Activated T-helper 1 cell treated with Interleukin-2 at 50 U/mL for 16 hours (primary cell): ENCODE measurements at regions not wholly inside any gene's neighbourhood (a gene's known extent, or its start where the extent isn't known, plus 50 kb on each side); places are given as distances from the start of the nearest gene placed in this dataset.
"Not testable (repeated sequence)": the region's sequence is repeated elsewhere in the genome, so short reads cannot be mapped to it uniquely, and the experiment has no call there.

Experiments
- DNase-seq: peaks from one replicate; pipeline ENCODE4 v3.0.0-alpha.2; 2020; ENCODE audit warnings: low read depth

DNA sequence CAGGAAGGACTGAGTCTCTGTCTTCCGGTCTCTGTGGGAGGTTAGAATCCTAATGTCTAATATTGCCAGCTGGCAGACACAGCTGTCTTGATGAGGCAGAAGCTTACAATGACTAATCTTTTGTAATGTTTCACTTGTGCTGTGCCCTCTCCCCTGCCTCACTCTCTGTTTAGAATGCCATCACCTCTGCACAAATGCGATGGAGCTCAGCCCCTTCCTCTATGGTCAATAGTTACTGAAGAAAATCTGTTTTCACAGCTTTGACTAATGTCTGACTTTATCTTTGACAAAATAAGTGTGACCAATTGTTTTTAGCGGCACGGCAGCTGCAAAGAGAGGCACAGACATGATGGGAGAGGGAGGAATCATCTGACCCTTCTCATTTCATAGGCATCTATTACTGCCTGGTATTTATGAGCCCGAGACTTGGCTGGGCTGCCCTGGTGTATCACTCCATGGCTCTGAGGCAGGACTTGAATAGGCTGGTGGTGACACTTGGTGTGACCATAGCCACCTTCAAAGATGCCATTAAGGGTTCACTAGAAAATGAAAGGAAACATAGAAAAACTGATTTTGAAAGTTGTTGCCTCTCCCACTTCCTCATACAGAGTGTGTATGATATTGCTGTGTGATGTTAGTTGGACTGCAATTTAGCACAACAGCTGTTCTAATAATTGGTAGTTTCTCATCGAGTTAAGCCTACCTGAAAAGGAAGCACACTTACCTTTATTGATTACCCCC lies 163.2 kb upstream of the NBPF11 start:
- DNase-seq = no peak

DNA sequence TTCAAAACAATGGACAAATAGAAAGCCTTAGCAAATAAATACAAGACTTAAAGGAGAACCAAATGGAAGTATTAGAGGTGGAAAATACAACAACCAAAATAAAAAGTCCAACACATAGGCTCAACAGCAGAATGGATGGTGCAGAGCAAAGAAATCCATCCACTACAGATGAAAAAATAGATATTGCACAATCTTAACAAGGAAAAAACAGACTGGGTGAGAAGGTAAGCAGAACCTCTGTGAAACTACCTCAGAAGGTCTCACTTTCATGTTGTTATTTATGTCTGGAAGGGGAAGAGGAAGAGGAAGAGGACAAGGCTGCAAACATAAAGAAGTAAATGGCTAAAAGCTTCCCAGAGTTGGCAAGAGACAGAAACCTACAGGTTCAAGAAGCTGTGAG lies 158.7 kb upstream of the NBPF11 start:
- DNase-seq = no peak

DNA sequence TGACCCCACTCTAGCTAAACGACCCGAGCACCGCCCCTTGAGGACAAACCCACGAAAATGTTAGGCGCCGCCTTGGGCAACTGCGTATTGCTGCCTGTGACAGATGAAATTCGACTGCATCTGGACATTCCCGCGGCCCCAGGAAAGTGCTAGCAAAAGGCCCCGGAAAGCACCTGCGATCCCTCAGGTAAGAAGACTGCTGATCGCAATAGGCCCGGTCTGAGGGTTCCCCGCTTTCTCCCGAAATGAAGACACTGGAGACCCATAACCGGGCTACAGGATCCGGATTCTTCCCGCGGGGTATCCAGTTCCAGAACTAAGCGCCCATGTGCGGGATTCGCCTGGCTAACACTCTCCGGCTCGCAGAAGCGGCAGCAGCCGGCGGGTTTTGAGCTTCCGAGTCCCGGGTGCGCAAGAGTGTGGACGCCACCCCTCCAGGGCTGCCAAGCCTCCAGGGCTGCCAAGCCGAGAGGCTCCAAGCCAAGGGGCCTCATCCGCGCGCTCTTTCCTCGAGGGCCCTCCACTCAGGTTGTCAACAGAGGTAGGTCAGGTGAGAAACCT lies 157.9 kb upstream of the NBPF11 start:
- no peak for DNase-seq

DNA sequence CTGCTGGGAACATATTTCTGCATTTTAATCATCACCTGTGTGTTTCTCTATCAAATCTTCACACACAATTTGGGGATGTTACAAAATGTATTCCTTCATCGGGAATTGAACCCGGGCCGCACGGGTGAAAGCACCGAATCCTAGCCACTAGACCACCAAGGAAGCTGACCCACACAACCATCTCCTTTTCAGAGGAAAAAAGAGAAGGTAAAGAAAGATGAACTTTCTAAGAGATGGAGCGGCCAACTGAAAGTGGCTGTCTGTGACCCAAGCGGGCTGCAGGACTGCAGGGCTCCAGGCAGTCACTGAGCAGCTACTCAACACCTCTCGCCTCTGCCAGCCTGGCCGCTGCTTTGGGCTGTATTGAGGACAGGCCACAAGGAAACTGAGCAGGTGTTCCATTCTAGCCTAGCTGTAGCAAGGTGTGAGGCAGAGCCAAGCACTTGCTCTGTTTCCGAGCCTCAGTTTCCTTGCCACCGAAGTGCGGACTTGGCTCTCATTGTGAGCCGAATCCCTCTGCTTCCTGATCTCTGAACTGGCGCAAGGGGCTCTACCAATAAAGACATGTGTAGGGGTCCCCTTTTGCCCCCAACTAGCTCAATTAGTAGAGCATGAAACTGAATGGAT lies 156.9 kb upstream of the NBPF11 start:
- no peak for DNase-seq

DNA sequence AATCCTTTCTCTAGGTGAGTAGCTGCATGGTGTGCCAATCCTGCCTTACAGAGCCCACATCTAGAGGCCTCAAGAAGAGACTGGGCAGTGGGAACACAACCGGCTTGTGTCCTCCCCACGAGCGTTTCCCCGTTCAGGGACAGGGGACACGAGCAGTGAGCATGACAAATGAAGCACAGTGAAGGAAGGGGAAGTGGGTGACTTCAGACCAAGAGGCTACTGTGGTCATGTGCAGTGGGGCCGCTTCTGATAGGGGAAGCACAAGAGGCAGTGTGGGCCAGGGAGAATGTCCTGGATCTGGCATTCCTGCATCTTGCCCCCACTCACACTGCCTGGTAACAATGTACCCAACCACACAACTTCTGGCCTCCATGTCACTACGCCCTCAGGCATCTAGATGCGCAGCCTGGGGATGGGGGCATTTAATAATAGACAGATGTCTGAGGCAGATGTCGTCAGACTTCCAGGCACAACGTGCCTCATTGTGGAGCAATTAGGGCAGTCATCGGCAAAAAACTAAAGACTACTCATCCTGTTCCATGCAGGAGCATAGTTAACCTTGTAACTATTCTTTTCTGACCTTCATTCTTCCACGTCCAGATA lies 155.6 kb upstream of the NBPF11 start:
- DNase-seq = no peak

DNA sequence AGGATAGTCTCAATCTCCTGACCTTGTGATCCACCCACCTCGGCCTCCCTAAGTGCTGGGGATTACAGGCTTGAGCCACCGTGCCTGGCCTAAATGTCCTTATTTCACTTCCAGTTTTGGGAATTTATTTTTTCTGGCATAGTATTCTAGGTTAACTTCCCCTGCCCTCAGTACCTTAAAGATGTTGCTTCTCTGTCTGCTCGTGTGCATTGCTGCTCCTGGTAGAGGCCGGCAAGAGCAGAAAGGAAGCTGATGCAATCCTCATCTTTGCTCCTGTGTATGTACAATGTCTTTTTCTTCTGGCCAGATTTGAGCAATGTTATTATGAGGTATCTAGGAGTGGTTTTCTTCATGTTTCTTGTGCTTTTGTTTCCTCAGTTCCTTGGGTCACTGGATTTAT lies 152.9 kb upstream of the NBPF11 start:
- not testable (repeated sequence) for DNase-seq

DNA sequence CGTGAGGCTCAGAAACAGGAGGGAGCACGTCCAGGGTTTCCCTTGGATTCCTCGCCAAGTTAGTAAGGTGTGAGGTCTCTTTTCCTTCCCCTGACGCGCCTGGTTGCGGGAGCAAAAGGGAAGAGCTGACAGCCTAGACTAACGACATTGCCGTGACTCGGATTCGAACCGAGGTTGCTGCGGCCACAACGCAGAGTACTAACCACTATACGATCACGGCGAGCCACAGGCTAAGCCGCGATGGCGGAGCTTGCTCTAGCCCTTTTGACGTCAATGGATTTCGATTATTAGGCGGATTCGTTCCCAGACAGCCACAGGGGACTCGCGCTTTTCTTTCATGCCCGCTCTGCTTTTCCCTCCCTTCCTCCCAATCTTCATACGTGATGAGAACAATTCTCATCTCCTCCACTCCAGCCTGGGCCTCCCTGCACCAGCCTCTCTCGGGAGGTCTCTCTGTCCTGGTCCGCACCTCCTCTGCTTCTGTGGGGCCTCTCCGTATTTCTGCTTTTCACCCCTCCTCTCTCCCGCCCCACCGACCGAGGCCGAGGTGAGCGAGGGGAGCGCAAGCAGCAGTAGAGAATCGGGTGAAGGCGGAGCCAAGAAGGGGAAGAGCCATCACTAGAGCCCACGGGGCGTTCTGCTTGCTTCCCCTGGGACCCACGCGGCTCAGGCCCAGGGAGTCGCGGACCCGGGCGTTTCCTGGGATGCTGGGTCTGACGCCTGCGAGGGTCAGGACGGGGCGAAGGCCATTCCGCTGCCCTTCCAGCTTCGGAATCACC lies 150.7 kb upstream of the NBPF11 start:
- DNase-seq = peak; percentile 35

DNA sequence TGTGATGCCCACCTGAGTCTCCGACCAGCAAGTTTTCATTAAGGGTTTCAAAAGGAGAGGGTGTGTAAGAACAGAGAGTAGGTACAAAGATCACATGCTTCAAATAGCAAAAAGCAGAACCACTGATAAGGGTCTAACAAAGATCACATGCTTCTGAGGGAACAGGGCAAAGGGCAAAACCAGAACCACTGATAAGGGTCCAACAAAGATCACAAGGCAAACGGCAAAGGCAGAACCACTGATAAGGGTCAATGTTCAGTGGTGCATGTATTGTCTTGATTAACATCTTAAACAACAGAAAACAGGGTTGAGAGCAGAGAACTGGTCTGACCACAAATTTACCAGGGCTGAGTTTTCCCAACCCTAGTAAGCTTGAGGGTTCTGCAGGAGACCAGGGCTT lies 145.8 kb upstream of the NBPF11 start:
- DNase-seq = not testable (repeated sequence)

DNA sequence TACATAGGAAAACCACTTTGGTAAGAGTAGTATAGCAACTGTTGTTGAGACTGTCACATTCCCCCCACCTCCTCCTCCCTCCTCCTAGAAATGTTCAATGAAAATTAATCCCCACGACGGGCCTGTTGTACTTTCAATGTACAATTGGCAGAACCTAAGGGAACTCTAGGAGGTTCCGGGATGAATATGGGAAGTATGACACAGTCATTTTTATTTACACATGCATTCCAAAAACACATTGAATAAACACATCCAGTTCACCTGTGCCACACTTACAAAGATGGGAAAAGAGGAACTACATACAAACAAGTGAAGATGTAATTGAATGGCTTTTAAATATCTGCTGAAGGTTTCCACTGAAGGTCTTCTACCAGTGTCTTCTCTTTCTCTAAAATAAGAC lies 144.4 kb upstream of the NBPF11 start:
- DNase-seq = no peak

DNA sequence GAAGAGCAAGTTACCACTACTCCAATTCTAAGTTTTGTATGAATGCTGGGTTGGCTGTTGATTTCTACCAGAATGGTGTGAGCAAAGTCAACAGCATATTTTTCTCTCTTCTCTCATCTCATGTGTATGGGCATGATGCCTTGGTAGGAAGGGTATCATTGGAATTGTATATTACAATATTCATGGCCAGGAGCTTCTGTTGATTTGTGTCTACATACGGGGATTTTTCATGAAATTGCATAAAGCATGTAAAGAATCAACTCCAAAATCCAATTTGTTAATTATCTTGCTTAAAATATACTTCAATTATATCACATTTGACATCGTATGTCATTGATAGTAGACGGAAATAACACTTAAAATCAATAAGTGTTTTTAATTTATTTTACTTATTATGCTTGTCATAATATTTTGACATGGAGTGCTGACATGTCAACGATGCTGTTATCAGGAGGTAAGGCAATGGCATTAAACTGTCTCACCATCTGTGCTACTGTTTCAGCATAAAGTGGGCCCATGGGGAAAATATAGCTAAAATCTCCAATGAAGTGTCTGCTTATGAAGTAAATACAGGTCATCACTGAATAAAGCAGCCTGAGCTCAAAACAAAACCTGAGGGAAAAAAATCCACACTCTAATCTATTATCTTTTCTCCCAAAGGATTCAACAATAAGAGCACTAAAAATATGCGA lies 142.2 kb upstream of the NBPF11 start:
- DNase-seq = no peak

DNA sequence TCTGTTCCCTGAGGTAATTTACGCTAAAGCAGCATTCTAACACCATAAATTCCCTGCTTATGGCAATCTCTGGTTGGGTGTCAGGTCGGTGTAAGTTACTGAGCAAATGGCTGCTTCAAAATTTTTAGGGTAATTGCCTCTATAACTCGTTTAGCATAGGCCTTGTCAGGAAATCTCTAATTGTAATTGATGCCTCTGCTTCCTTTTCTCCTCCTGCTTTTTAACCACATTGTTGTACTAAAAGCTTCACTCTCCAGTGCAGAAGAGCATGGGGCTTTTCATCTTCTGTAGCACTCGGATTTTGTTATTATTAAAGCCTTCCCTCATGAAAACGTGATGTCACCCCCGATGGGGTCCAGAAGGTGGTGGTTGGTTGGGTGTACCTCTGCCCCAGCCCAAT lies 141.6 kb upstream of the NBPF11 start:
- DNase-seq = no peak

DNA sequence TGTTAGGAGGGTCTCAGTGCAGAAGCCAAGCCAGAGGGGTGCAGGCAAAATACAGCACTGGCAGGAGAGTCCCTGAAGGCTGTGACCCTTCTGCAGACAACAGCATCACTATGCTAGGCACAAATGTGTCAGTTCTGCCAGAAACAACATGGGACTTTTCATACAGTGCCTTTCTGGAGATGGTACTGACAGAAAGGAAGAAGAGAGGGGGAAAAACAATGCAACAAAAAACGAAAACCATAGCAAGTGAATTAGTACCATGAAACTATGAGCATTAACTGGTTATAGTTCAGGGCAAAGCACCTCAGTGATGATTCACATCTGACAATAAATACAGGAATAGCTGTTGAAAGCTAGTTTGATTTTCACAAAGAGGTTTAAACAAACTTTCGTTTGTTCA lies 140.8 kb upstream of the NBPF11 start:
- no peak for DNase-seq

DNA sequence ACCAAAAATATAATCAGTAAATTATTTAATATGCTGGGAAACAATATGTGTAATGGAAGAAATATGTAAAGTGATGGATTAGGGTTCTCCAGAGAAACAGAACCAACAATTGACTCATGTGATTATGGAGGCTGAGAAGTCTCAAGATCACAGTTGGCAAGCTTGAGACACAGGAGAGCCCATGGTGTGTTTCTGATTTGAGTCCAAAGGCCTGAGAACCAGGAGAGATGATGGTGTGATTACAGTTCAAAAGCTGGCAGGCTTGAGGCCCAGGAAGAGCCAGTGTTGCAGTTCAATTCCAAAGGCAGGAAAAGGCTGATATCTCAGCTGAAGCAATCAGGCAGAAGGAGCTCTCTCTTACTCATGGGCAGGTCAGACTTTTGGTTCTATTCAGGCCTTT lies 138.8 kb upstream of the NBPF11 start:
- no peak for DNase-seq

DNA sequence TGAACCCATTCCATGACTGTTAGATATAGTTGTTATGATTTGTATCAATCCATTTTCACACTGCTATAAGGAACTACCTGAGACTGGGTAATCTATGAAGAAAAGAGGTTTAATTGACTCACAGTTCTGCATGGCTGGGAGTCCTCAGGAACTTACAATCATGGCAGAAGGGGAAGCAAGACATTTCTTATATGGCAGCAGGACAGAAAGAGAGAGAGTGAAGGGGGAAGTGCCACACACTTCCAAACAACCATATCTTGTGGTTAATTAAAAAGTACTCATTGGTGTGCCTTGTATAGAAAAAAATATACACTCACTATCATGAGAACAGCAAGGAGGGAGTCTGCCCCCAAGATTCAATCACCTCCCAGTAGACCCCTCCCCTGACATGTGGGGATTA lies 137.6 kb upstream of the NBPF11 start:
- DNase-seq = no peak

DNA sequence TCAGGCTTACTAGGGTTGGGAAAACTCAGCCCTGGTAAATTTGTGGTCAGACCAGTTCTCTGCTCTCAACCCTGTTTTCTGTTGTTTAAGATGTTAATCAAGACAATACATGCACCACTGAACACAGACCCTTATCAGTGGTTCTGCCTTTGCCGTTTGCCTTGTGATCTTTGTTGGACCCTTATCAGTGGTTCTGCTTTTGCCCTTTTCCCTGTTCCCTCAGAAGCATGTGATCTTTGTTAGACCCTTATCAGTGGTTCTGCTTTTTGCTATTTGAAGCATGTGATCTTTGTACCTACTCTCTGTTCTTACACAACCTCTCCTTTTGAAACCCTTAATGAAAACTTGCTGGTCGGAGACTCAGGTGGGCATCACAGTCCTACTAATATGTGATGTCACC lies 133.9 kb upstream of the NBPF11 start:
- not testable (repeated sequence) for DNase-seq

DNA sequence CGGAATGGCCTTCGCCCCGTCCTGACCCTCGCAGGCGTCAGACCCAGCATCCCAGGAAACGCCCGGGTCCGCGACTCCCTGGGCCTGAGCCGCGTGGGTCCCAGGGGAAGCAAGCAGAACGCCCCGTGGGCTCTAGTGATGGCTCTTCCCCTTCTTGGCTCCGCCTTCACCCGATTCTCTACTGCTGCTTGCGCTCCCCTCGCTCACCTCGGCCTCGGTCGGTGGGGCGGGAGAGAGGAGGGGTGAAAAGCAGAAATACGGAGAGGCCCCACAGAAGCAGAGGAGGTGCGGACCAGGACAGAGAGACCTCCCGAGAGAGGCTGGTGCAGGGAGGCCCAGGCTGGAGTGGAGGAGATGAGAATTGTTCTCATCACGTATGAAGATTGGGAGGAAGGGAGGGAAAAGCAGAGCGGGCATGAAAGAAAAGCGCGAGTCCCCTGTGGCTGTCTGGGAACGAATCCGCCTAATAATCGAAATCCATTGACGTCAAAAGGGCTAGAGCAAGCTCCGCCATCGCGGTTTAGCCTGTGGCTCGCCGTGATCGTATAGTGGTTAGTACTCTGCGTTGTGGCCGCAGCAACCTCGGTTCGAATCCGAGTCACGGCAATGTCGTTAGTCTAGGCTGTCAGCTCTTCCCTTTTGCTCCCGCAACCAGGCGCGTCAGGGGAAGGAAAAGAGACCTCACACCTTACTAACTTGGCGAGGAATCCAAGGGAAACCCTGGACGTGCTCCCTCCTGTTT lies 128.9 kb upstream of the NBPF11 start:
- DNase-seq = not testable (repeated sequence)

DNA sequence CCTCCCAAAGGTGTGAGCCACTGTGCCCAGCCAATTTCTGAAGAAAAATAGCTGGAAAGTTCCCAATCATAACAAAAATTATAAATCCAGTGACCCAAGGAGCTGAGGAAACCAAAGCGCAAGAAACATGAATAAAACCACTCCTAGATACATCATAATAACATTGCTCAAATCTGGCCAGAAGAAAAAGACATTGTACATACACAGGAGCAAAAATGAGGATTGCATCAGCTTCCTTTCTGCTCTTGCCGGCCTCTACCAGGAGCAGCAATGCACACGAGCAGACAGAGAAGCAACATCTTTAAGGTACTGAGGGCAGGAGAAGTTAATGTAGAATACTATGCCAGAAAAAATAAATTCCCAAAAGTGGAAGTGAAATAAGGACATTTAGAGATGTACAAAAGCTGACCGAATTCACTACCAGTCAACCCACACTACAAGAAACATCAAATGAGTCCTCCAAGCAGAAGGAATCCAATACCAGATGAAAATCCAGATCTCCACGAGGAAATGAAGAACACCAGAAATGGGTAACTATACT lies 127.0 kb upstream of the NBPF11 start:
- not testable (repeated sequence) for DNase-seq

DNA sequence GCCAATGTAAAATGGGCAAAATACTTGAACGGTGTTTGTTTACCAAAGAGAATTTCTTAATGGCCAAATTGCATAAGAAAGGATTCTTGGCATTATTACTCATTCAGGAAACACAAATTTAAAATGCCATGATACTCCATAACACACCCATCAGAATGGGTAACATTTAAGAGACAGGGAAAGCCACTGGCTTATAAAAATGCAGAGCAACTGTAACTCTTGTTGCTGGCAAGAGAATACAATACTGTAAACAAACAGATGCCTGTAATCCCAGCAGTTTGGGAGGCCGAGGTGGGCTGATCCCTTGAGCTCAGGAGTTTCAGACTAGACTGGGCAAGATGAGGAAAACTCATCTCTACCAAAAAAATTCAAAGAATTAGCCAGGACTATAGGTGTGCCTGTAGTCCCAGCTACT lies 125.8 kb upstream of the NBPF11 start:
- DNase-seq = not testable (repeated sequence)

DNA sequence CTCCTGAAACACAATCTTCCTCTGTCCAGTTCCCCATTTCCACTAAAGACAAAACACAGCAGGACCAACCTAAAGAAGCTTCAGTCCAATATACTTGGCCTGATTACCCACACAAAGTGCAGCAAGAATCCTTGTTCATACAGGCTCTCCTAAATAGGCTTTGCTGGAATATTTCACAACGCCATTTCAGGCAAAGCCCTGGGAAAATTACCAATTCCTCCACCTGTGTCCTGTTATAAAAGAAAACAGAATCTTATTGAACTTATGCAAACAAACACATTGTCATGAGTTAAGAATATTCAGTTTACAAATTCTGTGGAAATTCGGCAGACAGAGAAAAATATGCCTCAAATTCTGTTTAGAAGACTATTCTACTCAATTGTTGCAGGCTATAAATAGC lies 115.0 kb upstream of the NBPF11 start:
- DNase-seq = not testable (repeated sequence)

DNA sequence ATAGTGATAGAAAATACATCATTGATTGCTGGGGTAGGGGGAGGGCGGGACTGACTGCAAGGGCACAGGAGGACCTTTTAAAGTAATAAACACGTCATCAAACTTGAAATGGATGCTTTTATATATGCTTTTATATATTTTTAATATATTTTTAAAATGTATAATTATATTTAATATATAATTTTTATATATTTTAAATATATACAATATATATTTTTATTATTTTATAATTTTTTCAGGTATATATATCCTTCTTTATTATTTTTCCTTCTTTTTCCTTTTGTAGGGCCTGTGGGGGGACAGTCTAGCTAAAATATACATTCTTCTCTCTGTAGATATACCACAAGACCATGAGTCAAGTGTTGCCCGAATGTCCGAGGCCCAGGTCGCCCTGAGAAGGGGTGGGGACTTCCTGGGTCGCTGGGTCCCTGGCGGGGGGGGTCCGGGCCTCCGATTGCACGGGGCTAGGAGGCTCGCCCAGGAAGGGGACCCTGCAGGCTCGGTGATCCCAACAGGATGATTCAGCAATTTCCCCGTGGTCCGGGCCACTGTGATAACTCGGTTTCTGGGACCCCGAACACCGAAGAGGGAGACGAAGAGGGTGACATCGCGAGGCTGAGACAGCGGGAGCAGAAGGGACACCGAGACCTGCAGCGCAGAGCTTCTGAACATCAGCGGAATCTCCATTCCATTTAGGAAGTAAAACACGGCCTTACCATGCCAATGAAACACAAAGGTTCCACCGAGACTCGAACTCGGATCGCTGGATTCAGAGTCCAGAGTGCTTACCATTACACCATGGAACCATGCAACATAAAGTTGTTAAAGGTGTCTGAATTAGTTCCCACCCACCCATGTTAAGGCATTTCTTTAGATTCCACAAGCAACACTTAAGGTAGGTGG lies 112.5 kb upstream of the NBPF11 start:
- no peak for DNase-seq
